ENCODE measurements at regions not wholly inside any gene's neighbourhood (a gene's known extent, or its start where the extent isn't known, plus 50 kb on each side); places are given as distances from the start of the nearest gene placed in this dataset.

DNA sequence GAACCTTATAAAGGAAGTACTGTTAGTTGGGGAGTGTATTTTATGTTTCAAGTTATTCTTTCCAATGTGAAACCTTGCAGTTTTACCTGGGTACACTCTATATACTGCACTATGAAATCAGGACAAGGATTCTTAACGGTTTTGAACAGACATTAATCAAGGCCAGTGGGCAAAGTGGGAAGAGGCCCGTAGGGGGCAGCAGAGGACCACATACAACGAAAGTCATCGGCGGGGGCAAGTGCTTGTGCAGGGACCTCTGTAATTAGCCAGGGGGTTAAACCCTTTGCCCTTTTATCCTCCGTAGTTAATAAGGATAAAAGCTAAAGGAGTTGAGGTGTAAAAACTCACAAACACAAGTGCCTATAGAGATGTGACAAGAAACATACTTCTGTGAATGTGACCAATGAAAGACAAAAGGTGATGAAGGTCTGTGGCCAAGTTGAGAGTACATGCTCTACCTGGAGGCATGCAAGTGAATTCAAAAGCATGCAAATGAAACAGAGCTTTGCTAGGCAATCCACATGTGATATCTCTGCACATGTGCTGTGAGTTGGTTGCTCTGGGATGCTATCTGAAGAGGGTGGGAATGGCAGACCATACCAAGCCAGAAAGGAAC is 392.7 kb upstream of the MAN1A1 start:
- Histone ChIP-seq H3K9me3 (ENCODE audit: control insufficient read depth, low read depth, low read length) (no peaks in the 10 kb centered on the region), H3K36me3 (ENCODE audit: control insufficient read depth in 2 of 2, extremely low read depth in 1 of 2, insufficient read depth in 2 of 2, low read length in 2 of 2) (no peaks in the 10 kb centered on the region), H2AFZ (ENCODE audit: control insufficient read depth, low read length) (no peak overlapping the region), H3K4me1 (ENCODE audit: control insufficient read depth, extremely low read depth, insufficient read depth, low read length) (no peaks in the 10 kb centered on the region), H3K27ac (ENCODE audit: control insufficient read depth, insufficient read depth, low read length) (no peak overlapping the region), H3K9ac (ENCODE audit: control insufficient read depth, extremely low read depth, insufficient read depth, low read length) (no peak overlapping the region), H3K4me2 (ENCODE audit: control insufficient read depth, extremely low read depth, insufficient read depth, low read depth, low read length) (peak overlapping the region; percentile 10), H3K4me3 (ENCODE audit: control insufficient read depth in 2 of 3, extremely low read depth in 1 of 3, insufficient read depth in 2 of 3, low read depth in 1 of 3, low read length in 3 of 3) (no peak overlapping the region), H3K79me2 (ENCODE audit: control insufficient read depth, insufficient read depth, low read length) (no peaks in the 10 kb centered on the region), H3K27me3 (ENCODE audit: control insufficient read depth, extremely low read depth, insufficient read depth, low read length) (no peaks in the 10 kb centered on the region), H4K20me1 (ENCODE audit: control insufficient read depth, extremely low read depth, insufficient read depth, low read length) (no peaks in the 10 kb centered on the region), H3K9me1 (ENCODE audit: control insufficient read depth, extremely low read depth, insufficient read depth, low read length) (no peaks in the 10 kb centered on the region)
- TF ChIP-seq, protein P1, sequence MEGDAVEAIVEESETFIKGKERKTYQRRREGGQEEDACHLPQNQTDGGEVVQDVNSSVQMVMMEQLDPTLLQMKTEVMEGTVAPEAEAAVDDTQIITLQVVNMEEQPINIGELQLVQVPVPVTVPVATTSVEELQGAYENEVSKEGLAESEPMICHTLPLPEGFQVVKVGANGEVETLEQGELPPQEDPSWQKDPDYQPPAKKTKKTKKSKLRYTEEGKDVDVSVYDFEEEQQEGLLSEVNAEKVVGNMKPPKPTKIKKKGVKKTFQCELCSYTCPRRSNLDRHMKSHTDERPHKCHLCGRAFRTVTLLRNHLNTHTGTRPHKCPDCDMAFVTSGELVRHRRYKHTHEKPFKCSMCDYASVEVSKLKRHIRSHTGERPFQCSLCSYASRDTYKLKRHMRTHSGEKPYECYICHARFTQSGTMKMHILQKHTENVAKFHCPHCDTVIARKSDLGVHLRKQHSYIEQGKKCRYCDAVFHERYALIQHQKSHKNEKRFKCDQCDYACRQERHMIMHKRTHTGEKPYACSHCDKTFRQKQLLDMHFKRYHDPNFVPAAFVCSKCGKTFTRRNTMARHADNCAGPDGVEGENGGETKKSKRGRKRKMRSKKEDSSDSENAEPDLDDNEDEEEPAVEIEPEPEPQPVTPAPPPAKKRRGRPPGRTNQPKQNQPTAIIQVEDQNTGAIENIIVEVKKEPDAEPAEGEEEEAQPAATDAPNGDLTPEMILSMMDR (optimal IDR thresholded peaks at IDR 0.05 in 1 of 3, IDR thresholded peaks at IDR 0.05 in 1 of 3, conservative IDR thresholded peaks at IDR 0.05 in 1 of 3; ENCODE audit: extremely low read depth in 1 of 3, insufficient read depth in 2 of 3, low read length in 3 of 3) = peak; percentile 87 to 90 (median 89)
- no peak for TF ChIP-seq EZH2 (IDR thresholded peaks at IDR 0.05; ENCODE audit: low read length)
- no peak for FAIRE-seq
- no peak for DNase-seq (ENCODE audit: low read depth, low spot score)
- dilution Hi-C loops (cut with MboI; ENCODE audit: extremely low pct_ligation_motif_present, low sequenced_read_pairs) = no loop called here

DNA sequence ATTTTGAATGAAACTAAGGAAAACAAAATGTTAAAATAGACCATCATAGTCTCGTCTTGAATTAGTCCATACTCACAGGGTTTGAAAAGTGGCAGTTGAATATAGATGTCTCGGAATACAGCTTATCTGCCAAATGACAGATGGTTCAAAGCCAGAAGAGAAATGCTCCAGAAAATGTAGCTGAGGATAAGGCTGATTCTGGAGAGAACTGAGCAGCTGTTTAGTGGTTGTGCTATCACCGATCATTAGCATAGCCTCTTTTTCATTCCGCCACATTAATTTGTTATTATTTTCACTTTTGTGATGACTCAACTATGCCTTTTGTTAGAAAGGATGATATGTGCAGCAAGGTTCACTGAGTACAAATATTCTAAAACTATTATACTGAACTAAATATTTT is 390.2 kb upstream of the MAN1A1 start:
- Histone ChIP-seq H3K4me1 (ENCODE audit: control insufficient read depth, extremely low read depth, insufficient read depth, low read length) (no peaks in the 10 kb centered on the region), H3K4me3 (ENCODE audit: control insufficient read depth in 2 of 3, extremely low read depth in 1 of 3, insufficient read depth in 2 of 3, low read depth in 1 of 3, low read length in 3 of 3) (no peak overlapping the region), H4K20me1 (ENCODE audit: control insufficient read depth, extremely low read depth, insufficient read depth, low read length) (no peaks in the 10 kb centered on the region), H3K9me1 (ENCODE audit: control insufficient read depth, extremely low read depth, insufficient read depth, low read length) (no peaks in the 10 kb centered on the region), H3K36me3 (ENCODE audit: control insufficient read depth in 2 of 2, extremely low read depth in 1 of 2, insufficient read depth in 2 of 2, low read length in 2 of 2) (no peaks in the 10 kb centered on the region), H3K79me2 (ENCODE audit: control insufficient read depth, insufficient read depth, low read length) (no peaks in the 10 kb centered on the region), H3K9ac (ENCODE audit: control insufficient read depth, extremely low read depth, insufficient read depth, low read length) (no peak overlapping the region), H3K27me3 (ENCODE audit: control insufficient read depth, extremely low read depth, insufficient read depth, low read length) (no peaks in the 10 kb centered on the region), H3K27ac (ENCODE audit: control insufficient read depth, insufficient read depth, low read length) (no peak overlapping the region), H3K9me3 (ENCODE audit: control insufficient read depth, low read depth, low read length) (no peaks in the 10 kb centered on the region), H2AFZ (ENCODE audit: control insufficient read depth, low read length) (no peak overlapping the region), H3K4me2 (ENCODE audit: control insufficient read depth, extremely low read depth, insufficient read depth, low read depth, low read length) (no peak overlapping the region)
- dilution Hi-C loops (cut with MboI; ENCODE audit: extremely low pct_ligation_motif_present, low sequenced_read_pairs) = no loop called here
- TF ChIP-seq, protein P1 (optimal IDR thresholded peaks at IDR 0.05 in 1 of 3, IDR thresholded peaks at IDR 0.05 in 1 of 3, conservative IDR thresholded peaks at IDR 0.05 in 1 of 3; ENCODE audit: extremely low read depth in 1 of 3, insufficient read depth in 2 of 3, low read length in 3 of 3) = no peak
- TF ChIP-seq EZH2 (IDR thresholded peaks at IDR 0.05; ENCODE audit: low read length) = no peak
- DNase-seq (ENCODE audit: low read depth, low spot score) = no peak
- no peak for FAIRE-seq

Measured in keratinocyte (primary cell).